ENCODE measurements at regions not wholly inside any gene's neighbourhood (a gene's known extent, or its start where the extent isn't known, plus 50 kb on each side); places are given as distances from the start of the nearest gene placed in this dataset.

GRCh38 chr20:24718277-24718676 is 230.8 kb upstream of the CST7 start:
- no peak for DNase-seq

GRCh38 chr20:24718696-24719095 is 230.4 kb upstream of the CST7 start:
- no peak for DNase-seq

GRCh38 chr20:24720957-24721356 is 228.1 kb upstream of the CST7 start:
- DNase-seq: no peak

GRCh38 chr20:24721891-24722568 is 227.0 kb upstream of the CST7 start:
- DNase-seq: no peak

GRCh38 chr20:24722586-24722985 is 226.5 kb upstream of the CST7 start:
- DNase-seq: no peak

- no peak for DNase-seq
These were observed 225.9 kb upstream of the CST7 start for GRCh38 chr20:24723186-24723585.

GRCh38 chr20:24723647-24724352 is 225.3 kb upstream of the CST7 start:
- no peak for DNase-seq

GRCh38 chr20:24724982-24725533 is 224.0 kb upstream of the CST7 start:
- no peak for DNase-seq

- DNase-seq: no peak
These were observed 221.3 kb upstream of the CST7 start for GRCh38 chr20:24727795-24728194.

- DNase-seq: no peak
These were observed 219.0 kb upstream of the CST7 start for GRCh38 chr20:24729896-24730605.

- no peak for DNase-seq
These were observed 218.3 kb upstream of the CST7 start for GRCh38 chr20:24730750-24731149.

- DNase-seq: no peak
These were observed 217.8 kb upstream of the CST7 start for GRCh38 chr20:24731312-24731711.

GRCh38 chr20:24732076-24732475 is 217.0 kb upstream of the CST7 start:
- no peak for DNase-seq

GRCh38 chr20:24732599-24732998 is 216.5 kb upstream of the CST7 start:
- DNase-seq: no peak

- no peak for DNase-seq
These were observed 215.7 kb upstream of the CST7 start for GRCh38 chr20:24733416-24733815.

- DNase-seq: no peak
These were observed 214.9 kb upstream of the CST7 start for GRCh38 chr20:24734139-24734538.

GRCh38 chr20:24735263-24735662 is 213.8 kb upstream of the CST7 start:
- no peak for DNase-seq

- DNase-seq: no peak
These were observed 212.8 kb upstream of the CST7 start for GRCh38 chr20:24736131-24736843.

GRCh38 chr20:24736844-24737211 is 212.2 kb upstream of the CST7 start:
- DNase-seq: no peak

- DNase-seq: no peak
These were observed 211.7 kb upstream of the CST7 start for GRCh38 chr20:24737212-24737850.

- DNase-seq: no peak
These were observed 210.9 kb upstream of the CST7 start for GRCh38 chr20:24738058-24738775.
